BJ (cell line): ENCODE measurements at regions not wholly inside any gene's neighbourhood (a gene's known extent, or its start where the extent isn't known, plus 50 kb on each side); places are given as distances from the start of the nearest gene placed in this dataset.

Experiments used
- CTCF ChIA-PET: fragments of 350-600 bp; formaldehyde crosslinking; extraction: SDS; loops from one replicate; lab custom pipeline; 2021; ENCODE audit warnings: antibody characterized with exemption, inconsistent platforms; lab: Yijun Ruan, JAX
- POLR2A ChIA-PET: fragments of 300-600 bp; sonication (Branson Sonifier 250); formaldehyde crosslinking; extraction: SDS; loops from one replicate; lab custom pipeline; 2021; ENCODE audit warnings: antibody characterized with exemption; lab: Charles Lee
- DNase-seq: peaks from one replicate; pipeline ENCODE4 v3.0.0-alpha.2; 2011; ENCODE audit warnings: low read depth
- H3K27me3 ChIP-seq: 2 replicates; pipeline ENCODE4 v1.6.0; 2011; ENCODE audit warnings: low read length; ENCODE audit not compliant: control insufficient read depth, insufficient read depth
- H3K36me3 ChIP-seq: 2 replicates; pipeline ENCODE4 v1.5.1; 2011; ENCODE audit warnings: low read length; ENCODE audit not compliant: control insufficient read depth, insufficient read depth
- H3K4me3 ChIP-seq: 2 replicates; pipeline ENCODE4 v1.5.1; 2011; ENCODE audit warnings: low read depth, mild to moderate bottlenecking, control low read depth, low read length
- CTCF ChIP-seq: IDR thresholded peaks from 2 replicates; pipeline ENCODE4 v1.5.1; 2011; ENCODE audit warnings: low read depth, mild to moderate bottlenecking, control low read depth, inconsistent platforms, low read length, moderate library complexity; ENCODE audit not compliant: insufficient read depth

- POLR2A ChIA-PET, result no interaction called here
These were observed 68.0 kb upstream of the GRID2 start for GRCh38 chr4:92235731-92236130.

GRCh38 chr4:92236877-92237276 is 66.9 kb upstream of the GRID2 start:
- Histone ChIP-seq H3K36me3 (no peaks in the 10 kb centered on the region), H3K27me3 (no peaks in the 10 kb centered on the region), H3K4me3 (no peak overlapping the region)
- ChIA-PET POLR2A (no interaction called here), CTCF (no interaction called here)
- no peak for DNase-seq
- TF ChIP-seq CTCF, result no peak

More at GRCh38 chr4:92235731-92236130, 68.0 kb upstream of the GRID2 start:
- CTCF ChIA-PET, result no interaction called here
- TF ChIP-seq CTCF, result no peak
- H3K4me3 ChIP-seq, result no peak overlapping the region
- DNase-seq, result no peak
- H3K27me3 ChIP-seq, result no peaks in the 10 kb centered on the region
- no peaks in the 10 kb centered on the region for H3K36me3 ChIP-seq

- DNase-seq, result no peak
- Histone ChIP-seq H3K4me3 (no peak overlapping the region), H3K36me3 (no peaks in the 10 kb centered on the region), H3K27me3 (no peaks in the 10 kb centered on the region)
- no peak for TF ChIP-seq CTCF
- ChIA-PET CTCF (no interaction called here), POLR2A (no interaction called here)
These were observed 66.2 kb upstream of the GRID2 start for GRCh38 chr4:92237559-92237958.

- POLR2A ChIA-PET, result no interaction called here
These were observed 62.7 kb upstream of the GRID2 start for GRCh38 chr4:92241094-92241493.

GRCh38 chr4:92246384-92246783 is 57.4 kb upstream of the GRID2 start:
- Histone ChIP-seq H3K36me3 (no peaks in the 10 kb centered on the region), H3K27me3 (no peaks in the 10 kb centered on the region), H3K4me3 (no peak overlapping the region)
- CTCF ChIA-PET, result no interaction called here
- POLR2A ChIA-PET, result no interaction called here
- DNase-seq, result no peak
- no peak for TF ChIP-seq CTCF

More at GRCh38 chr4:92241094-92241493, 62.7 kb upstream of the GRID2 start:
- no peak overlapping the region for H3K4me3 ChIP-seq
- no peaks in the 10 kb centered on the region for H3K27me3 ChIP-seq
- DNase-seq, result no peak
- no peaks in the 10 kb centered on the region for H3K36me3 ChIP-seq
- CTCF ChIA-PET, result no interaction called here
- no peak for TF ChIP-seq CTCF
